Activated effector memory CD4-positive, alpha-beta T cell treated with Interleukin-2 at 50 U/mL for 16 hours (primary cell): ENCODE measurements at regions not wholly inside any gene's neighbourhood (a gene's known extent, or its start where the extent isn't known, plus 50 kb on each side); places are given as distances from the start of the nearest gene placed in this dataset.

ENCODE experiments used
- DNase-seq: peaks from one replicate; pipeline ENCODE4 v3.0.0-alpha.2; 2020

DNA sequence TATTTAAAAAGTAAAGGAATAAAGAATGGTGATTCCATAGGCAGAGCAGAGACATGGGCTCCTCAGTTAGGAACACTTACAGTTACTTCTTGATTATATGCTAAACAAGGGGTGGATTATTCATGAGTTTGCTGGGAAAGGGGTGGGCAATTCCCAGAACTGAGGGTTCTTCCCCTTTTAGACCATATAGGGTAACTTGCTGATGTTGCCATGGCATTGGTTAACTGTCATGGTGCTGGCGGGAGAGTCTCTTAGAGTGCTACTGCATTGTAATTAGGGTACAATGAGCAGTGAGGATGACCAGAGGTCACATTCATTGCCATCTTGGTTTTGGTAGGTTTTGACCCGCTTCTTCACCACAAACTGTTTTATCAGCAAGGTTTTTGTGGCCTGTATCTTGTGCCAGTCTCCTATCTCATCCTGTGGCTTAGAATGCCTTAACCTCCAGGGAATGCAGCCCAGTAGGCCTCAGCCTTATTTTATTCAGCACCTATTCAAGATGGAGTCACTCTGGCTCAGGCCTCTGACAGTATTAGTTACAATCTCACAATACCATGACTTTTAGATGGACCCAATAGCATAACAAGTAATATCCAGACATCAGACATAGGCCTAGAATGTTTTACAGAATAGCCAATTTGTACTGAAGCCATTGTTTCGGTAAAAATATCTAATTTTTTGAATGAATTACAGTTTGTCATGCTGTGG is 106.8 kb downstream of the ZBTB18 start:
- no peak for DNase-seq

DNA sequence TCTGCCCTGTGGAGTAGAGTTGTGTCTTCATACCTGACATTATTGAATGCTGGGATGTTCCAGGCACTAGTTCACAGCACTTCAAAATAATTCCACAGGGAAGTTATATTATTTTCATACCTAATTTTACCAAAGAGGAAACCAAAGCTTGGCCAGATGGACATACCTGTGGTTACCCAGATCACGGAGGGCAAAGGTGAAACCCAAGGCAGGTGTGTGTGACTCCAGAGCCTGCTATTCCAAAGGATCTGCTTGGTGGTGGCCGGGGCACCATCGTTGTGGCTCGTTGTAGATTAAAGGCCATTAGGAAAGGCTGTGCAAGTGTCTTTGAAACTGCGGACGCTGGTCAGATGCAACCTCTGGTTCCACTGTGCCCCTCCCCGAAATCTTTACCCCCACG is 108.6 kb downstream of the ZBTB18 start:
- DNase-seq: no peak

DNA sequence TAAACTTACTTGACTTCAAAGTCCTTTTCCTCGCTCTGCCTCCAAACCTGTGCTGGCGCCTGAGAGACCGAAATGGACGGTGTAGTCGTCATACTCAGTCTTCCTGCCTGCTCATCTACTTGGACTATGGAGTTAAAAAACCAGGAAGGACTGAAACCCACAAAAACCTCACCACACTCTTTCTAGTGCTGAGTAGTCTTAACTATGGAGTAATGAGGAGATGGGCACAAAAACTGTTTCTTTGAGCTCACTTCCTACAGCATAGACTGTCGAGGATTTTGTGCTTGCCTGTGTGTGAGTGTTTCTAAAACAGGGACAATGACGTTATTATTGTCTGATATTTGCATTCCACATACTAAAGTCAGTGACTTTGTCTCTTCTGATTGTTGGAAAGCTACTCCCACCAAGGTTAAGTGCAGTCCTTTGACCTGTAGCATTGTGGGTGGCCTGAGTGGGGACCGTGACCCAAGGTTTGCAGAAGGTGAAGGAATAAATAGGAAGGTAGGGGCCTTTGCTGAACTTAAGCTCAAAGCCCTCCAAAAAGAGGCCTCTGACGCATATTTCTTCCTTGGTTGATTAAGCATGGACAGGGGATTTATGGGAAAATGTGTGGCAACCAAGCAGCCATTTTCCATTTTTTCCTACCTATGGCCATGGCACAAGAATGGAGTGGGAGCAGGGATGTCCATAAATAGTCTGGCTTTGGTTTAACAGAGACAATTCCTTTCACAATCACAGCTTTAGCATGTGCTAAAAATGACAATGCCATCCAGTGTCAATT is 109.6 kb downstream of the ZBTB18 start:
- no peak for DNase-seq

DNA sequence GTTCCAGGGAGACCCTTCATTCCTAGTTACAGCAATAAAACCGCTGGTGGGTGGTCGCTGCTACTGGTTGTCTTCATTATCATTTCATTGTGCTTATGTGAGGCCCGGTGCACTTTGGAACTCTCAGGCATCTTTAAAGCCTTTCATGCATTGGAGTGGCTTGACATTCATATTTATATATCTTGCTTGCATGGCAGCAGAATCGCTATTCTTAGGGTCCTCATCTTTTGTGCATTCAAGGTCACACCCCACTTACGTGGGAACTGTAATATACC is 110.1 kb downstream of the ZBTB18 start:
- no peak for DNase-seq

DNA sequence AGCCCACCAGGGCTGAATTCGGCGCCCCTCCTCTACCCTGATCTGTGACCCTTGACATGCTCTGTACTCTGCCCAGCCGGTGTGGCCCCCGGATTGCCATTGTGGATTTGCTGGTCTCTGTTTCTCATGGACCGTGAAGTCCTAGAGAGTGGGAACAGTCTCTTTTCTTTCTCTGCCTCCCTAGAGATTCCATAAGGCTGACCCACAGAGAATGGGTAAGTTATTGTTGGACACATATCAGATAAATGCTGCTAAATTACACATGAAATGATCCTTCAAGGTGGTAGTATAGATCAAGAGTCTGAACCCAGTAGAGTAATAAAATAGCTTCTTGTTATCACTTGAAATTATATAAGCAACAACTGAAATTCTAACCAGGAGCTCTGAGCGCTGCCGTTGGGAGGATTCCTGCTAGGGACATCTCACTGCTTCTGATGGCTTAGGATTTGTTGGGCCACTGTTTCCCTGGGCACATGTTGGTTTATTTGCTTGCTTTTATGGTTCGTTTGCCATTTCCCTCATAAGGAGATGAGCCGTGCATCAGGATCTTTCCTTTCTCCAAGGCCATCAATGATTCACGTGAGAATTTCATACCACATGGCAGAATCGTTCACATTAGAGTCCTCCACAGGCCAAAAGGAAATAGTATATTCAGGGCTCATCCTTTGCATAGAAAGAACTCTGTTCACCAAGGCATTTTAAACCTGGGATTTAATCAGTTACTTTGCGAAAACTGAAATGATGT is 111.9 kb downstream of the ZBTB18 start:
- no peak for DNase-seq

DNA sequence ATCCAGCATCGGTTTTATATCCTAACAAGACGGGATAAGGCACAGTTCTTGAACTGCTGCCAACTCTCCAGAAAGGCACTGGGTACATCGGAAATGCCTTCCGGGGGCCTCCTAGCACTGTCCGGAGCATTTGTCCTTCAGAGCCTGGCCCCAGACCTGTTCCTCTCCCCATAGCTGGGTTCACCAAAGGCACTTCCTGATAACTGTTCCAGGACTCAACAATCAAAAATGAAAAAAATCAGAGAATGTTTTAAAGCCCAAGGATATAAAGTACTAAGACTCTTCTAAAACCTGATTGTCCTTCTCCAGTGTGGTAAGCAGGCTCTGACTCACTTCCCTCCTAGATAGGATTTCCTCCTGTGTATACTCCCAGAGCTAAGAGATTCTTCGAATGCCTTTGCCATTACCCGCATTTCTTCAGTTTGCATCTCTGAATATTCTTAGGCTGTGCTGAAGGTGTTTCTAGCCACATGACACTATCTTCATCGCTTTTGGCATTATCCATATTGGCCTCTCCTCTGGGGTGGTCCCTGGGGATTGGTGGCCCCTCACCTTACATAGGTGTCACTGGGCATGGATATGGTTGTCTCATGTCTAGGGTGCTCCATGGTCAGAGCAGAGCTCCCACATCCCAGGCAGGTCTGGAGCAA is 112.9 kb downstream of the ZBTB18 start:
- no peak for DNase-seq

DNA sequence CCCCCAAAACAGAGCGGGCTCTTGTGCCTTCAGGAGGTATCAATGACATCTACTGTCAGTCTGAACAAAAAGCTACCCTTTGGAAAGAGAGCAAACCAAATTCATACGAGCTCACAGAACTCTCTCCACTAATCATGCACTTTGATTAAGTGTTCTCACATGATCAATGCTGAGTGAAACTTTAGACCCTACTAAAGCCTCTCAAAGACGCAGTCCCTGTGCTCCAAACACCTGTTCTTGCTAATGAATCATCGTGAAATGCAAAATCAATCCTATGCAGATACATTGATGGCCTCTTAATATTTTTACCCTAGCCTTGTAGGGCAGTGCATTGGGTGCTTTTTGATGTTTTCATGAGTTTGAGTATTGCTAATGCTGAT is 113.4 kb downstream of the ZBTB18 start:
- no peak for DNase-seq

DNA sequence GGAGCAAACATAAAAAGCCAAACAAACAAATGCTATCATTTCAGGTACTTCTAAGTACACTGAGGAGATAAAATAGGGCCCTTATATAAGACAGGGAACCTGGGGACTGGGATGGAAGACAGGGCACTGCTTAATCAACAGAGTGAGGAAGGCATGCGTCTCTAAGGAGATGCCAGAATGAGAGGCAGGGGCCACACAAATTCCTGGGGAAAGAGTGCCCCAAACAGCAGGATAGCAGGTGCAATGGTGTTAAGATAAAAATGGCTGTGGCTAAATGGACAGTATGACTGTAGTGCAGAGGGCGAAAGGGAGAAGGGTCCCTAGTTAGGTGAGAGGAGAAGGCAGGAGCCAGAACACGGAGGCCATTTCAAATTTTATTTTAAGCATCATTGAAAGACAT is 113.9 kb downstream of the ZBTB18 start:
- DNase-seq: no peak

DNA sequence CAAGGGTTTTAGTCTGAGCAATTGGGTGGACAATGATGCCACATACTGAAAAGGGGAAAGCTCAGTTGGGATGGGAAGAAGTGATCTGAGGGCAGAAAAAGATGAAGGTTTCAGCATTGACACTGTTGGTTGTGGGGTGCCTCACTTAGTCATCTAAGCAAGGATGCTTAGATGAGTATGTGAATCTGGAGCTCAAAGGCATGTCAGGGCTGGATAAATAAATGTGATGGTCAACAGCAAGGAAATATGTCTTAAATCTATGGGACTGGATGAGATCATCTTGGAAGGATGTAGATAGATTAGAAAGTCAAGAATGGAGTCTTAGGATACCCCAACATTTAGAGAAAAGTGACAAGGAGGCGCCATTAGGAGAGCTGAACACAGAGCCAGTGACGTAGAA is 114.6 kb downstream of the ZBTB18 start:
- no peak for DNase-seq

DNA sequence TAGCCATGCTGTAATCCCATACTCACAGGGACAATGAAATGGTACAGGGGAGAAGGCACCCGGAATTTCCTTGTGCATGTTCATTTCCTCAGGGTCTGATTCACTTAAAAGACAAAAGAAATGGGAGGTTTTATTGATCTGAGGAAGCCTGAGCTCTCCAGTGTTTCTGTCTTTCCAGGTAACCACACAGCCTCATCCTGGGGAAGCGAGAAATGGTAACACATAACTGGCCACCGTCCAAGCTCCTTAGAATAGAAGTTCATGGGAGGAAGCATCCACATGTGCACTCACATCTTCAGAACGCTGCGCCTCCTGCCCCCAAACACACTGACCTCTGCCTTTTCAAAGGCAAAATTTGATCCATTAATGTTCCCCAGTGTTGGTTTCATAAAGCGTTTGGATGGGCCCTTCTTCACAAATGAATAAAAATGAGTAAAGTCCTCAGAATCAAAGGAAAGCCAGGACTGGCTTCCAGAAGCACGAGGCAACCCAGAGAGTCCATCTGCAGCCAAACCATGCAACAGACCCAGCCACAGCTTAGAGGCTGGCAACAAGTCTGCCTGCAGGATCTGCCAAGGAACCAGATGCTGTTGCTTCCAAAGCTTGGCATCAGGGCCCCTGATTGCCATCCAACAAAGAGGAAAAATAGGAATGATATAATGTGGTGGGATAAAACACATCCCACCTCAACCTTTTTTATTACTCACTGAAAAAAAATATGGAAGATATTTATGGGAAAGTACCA is 120.3 kb downstream of the ZBTB18 start:
- DNase-seq: no peak

DNA sequence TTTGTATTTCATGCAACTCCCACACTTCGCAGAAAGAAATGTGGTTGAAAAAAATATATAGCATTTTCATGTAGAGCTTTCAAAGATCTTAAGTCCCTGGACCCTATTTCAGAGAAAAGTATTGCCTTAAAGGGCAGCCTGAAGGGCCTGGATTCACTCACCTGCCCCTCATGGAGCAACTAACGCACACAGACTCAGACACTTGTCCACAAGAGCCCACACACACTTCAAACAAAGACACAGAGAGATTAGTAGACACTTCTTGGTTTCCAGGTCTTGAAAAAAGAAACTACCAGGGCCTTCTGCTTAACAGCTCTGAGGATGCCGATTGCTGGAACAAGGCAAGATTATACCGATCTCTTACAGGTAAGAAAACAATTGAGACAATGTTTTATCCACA is 122.2 kb downstream of the ZBTB18 start:
- DNase-seq: no peak

DNA sequence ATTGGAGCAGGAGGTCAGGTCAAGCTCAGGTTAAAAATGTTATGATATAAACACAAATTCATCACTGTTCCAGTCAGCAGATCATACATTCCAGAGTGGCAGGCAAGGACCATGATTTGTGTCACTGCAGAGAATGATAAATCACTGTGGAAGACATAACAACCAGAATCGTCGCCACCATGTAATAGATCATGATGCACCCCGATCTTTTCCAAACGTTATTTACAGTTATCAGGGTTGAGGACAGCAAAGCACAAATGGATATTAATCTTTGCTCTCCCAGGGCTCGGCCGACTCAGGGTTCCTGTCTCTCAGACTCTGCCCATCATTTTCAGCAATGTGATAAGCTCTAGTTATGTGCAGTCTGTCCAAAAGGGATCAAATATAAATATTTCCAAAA is 122.7 kb downstream of the ZBTB18 start:
- no peak for DNase-seq

DNA sequence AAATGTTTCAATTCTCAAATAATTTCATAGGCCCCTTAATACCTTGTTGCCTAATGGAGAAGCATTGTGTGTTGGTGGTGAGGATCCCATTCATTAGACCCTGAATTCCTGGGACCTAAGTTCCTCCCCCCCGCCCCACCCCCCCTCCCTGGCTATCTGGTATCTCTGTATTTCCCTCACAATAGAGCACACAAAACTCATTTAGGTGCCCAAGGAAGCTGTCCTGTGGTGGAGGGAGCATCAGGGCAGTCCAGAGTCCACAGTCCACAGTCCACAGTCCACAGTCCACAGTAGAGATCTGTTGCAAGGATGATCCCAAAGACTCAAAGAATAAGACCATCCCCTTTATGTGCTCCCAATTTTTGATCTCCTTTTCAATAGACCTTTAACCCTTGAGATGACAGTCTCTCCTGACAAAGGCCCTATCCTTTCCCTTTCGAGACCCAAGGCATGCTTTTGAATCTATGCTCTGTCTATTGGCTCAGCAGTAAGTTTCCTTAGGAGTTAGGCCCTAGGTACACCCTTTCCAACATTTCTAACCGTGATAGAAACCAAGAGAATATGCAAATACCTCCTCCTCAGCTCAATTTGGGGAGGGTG is 123.9 kb downstream of the ZBTB18 start:
- no peak for DNase-seq

DNA sequence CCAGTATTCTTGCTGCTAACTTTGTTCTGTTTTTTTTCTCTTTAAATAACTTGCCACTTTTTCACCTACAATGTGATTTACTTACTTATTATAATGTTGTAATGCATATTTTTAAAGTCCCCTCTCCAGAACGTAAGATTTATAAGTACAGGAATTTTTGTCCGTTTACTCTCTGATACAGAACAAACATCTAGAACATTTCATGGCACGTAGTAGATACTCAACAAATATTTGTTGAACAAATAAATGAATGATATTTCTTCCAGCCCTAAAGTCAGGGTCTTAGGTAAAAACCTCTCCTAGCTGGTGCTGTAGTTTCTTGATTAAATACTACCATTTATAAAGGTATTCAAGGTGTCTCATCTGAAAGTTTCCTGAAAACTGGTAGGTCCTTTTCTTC is 125.1 kb downstream of the ZBTB18 start:
- DNase-seq: no peak

DNA sequence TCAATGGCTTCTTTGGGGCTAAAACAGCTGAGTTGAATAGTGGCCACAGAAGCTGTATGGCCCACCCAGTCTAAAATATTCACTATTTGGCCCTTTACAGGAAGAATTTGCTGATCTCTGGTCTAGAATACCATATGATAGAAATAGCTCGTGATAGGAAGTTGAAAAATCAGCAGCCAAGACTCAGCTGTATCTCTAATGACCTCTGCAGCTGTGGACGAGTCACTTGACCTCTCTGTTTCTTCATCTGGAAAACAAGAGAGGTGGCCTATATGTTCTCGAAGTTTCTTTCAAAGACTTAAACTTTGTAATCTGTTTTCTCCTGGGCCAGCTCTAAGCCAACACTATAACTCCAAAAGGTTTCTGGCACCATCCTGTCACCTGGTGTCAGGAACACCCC is 129.2 kb downstream of the ZBTB18 start:
- no peak for DNase-seq

DNA sequence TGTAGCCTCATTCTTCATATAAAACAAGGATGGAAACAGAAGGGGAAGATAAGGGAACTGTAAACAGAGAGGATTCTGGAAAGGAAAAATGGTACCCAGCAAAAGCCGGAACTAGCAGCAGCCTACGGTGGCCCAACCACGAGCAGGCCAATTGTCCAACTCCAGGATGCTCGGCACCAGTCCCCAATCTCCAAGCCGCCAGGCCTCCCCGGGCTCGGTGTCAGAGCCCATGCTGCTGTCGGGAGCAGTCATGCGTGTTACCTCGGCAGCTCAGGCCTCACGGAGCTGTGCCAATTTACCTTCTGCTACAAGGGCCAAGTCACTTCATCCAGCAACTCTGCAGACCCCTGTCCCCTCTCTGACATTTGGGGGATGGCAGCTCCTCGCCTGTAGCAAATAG is 130.8 kb downstream of the ZBTB18 start:
- DNase-seq: no peak

DNA sequence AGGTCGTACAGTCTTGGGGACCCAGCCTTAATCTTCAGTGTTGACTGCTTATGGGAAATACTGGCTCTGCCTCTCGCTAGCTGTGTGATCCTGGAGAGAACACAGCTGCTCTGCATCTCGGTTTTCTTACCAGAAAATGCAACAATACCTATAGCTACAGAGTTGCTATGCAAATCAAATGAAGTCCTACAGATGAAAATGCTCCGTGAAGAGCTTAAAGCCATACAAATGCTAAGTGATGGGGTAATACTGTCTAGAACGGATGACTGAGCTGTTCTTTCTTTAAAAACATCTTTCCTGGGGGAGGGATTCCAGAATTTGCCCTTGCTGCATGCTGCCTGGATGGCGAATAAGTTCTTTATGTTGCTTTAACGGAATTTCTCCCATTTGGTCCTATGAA is 132.0 kb downstream of the ZBTB18 start:
- DNase-seq: no peak

DNA sequence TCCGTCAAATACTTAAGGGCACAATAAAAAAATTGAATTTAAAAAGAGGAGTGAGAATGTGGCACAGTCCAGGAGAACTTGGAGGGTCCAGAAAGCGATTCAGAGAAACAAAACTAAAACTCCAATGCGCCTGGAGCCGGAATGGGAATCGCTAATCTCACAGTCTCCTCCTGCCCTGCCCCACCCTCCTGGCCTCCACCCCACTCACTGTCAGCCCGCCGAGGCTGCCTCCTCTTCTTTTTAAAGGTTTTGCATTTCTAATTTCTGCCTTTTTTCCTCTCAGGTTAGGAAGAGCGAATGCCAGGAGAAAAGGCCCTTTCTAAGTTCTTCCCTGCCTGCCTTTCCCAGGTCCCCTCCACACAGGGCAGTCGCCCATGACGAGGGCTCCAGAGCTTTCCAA is 135.3 kb downstream of the ZBTB18 start:
- no peak for DNase-seq

DNA sequence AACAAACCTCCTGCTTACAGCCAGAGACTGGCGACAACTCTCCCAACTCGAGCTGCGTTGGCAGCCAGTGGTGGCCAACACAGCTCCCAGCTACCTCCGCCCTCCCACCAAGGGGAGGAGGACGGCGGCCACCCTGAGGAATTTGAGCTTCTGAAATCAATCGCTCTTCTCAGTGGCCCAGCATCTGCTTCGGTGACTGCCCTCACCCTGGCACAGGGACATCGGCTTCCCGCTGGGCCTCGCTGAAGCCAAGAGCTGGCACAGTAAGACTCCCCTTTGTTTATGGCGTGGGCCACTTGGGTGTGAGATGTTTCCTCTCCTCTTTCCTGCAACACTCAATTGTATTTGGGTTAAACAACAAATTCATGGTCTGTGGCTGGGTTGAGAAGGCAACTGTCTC is 136.2 kb downstream of the ZBTB18 start:
- no peak for DNase-seq

DNA sequence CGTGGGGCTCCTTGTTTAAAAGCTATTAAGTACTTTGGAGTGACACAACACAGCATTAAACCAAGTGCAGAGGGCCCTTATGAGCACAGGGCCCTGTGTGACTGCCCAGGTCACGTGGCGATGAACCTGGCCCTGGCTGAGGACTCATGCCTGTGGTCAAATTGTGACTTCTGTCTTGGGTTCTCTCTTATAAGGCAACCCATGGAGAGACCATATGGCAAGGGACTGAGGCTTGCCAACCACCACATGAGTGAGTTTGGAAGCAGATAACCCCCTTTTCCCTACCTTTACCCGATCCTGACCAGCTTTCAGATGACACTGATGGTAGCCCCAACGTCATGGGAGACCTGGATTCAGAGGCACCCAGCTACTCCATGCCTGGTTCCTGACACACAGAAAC is 140.5 kb downstream of the ZBTB18 start:
- no peak for DNase-seq

DNA sequence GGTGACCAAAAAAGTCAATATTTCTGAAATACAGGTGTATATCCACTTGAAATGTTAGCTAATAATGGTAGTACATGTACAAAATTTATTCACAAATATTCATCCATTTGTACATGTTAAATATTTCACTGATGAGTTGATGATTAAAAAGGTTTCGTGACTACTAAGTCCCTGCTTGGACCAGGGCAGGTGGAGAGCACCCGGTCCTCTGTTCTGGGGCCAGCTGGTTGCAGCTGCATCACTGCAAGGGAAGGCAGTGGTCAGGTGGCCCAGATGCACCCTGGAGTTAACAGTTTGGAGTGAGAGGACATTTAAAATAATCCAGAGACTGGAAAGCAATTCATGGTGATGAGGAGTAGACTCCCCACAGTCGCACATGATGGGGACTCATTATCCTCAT is 141.2 kb downstream of the ZBTB18 start:
- DNase-seq: no peak

DNA sequence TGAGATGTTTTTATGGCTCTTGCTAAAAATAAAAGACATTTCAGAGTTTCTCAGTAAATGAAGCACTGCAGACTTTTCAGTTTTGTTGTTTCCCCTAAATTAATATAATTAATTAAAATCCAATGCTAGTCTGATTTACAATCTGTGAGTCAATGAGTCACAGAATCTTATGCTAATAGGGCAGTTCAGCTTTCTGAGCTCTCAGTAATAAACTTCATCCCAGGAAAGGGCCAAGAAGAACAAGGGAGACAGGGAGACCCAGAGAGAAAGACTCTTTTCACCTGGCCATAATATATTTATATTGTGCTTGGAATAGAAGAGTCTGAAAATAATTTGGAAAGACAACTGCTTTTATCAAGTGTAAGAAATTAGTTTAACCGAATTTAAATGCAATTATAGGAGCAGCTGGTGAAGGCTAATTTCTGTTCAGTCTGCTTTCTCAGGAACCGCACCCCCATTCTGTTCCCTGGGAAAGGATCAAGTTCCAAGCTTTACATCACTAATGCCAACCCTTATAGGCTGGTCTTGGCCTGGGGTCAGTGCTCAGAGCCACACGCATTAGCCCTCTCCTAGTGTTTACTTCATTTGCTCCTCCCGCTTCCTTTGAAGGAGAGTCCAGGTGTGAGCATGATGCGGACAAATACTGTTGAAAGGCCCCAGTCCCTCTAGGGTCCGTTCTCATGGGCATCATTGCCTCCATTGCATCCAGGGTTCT is 145.6 kb downstream of the ZBTB18 start:
- DNase-seq: no peak
